Parathyroid adenoma (tissue), 2 donors: ENCODE measurements at regions not wholly inside any gene's neighbourhood (a gene's known extent, or its start where the extent isn't known, plus 50 kb on each side); places are given as distances from the start of the nearest gene placed in this dataset.

Source experiments
- H2AFZ ChIP-seq: fragments of 300-600 bp; sonication (generic); one replicate; pipeline ENCODE4 v1.7.0; 2017; ENCODE audit warnings: antibody characterized with exemption, mild to moderate bottlenecking
- H3K27ac ChIP-seq: fragments of 300-600 bp; sonication (generic); one replicate; pipeline ENCODE4 v1.7.0; 2017
- H3K27me3 ChIP-seq: fragments of 300-600 bp; sonication (generic); one replicate; pipeline ENCODE4 v1.7.0; 2017; ENCODE audit warnings: low read length; ENCODE audit not compliant: control insufficient read depth, insufficient read depth
- H3K36me3 ChIP-seq: fragments of 300-600 bp; sonication (generic); one replicate; pipeline ENCODE4 v1.7.0; 2017; ENCODE audit warnings: low read length; ENCODE audit not compliant: control insufficient read depth, insufficient read depth
- H3K4me1 ChIP-seq: fragments of 300-600 bp; sonication (generic); one replicate; pipeline ENCODE4 v1.7.0; 2017; ENCODE audit warnings: control low read depth
- H3K4me2 ChIP-seq: fragments of 300-600 bp; sonication (generic); one replicate; pipeline ENCODE4 v1.7.0; 2017; ENCODE audit warnings: low read length
- H3K4me3 ChIP-seq: fragments of 300-600 bp; sonication (generic); one replicate; pipeline ENCODE4 v1.7.0; 2017; ENCODE audit warnings: low read depth, low read length
- H3K79me2 ChIP-seq: fragments of 300-600 bp; sonication (generic); one replicate; pipeline ENCODE4 v1.7.0; 2017; ENCODE audit warnings: control low read depth
- H3K9ac ChIP-seq: fragments of 300-600 bp; sonication (generic); one replicate; pipeline ENCODE4 v1.7.0; 2017; ENCODE audit warnings: mild to moderate bottlenecking
- H3K9me3 ChIP-seq: fragments of 300-600 bp; sonication (generic); one replicate; pipeline ENCODE4 v1.7.0; 2017; ENCODE audit warnings: low read length; ENCODE audit not compliant: control insufficient read depth
- TF ChIP-seq, protein P1 (sequence below): fragments of 300-600 bp; sonication (generic); IDR thresholded peaks from one replicate; pipeline ENCODE4 v1.7.0; 2017; ENCODE audit warnings: antibody characterized with exemption, mild to moderate bottlenecking
- donor health status: primary hyperparathyroidism.

- H3K9me3 ChIP-seq, result no peaks in the 10 kb centered on the region
- H2AFZ ChIP-seq, result no peak overlapping the region
- H3K27ac ChIP-seq, result no peak overlapping the region
- H3K9ac ChIP-seq, result no peak overlapping the region
- no peak overlapping the region for H3K4me3 ChIP-seq
- H3K36me3 ChIP-seq, result no peaks in the 10 kb centered on the region
- H3K4me2 ChIP-seq, result no peak overlapping the region
- H3K4me1 ChIP-seq, result no peaks in the 10 kb centered on the region
- no peaks in the 10 kb centered on the region for H3K79me2 ChIP-seq
- TF ChIP-seq, protein P1, sequence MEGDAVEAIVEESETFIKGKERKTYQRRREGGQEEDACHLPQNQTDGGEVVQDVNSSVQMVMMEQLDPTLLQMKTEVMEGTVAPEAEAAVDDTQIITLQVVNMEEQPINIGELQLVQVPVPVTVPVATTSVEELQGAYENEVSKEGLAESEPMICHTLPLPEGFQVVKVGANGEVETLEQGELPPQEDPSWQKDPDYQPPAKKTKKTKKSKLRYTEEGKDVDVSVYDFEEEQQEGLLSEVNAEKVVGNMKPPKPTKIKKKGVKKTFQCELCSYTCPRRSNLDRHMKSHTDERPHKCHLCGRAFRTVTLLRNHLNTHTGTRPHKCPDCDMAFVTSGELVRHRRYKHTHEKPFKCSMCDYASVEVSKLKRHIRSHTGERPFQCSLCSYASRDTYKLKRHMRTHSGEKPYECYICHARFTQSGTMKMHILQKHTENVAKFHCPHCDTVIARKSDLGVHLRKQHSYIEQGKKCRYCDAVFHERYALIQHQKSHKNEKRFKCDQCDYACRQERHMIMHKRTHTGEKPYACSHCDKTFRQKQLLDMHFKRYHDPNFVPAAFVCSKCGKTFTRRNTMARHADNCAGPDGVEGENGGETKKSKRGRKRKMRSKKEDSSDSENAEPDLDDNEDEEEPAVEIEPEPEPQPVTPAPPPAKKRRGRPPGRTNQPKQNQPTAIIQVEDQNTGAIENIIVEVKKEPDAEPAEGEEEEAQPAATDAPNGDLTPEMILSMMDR, result no peak
- H3K27me3 ChIP-seq, result no peaks in the 10 kb centered on the region
Observed at GRCh38 chr5:164350236-164350635, 844.8 kb downstream of the MAT2B start.

- Histone ChIP-seq H3K9me3 (no peaks in the 10 kb centered on the region), H3K79me2 (no peaks in the 10 kb centered on the region), H3K9ac (no peak overlapping the region), H3K27me3 (no peaks in the 10 kb centered on the region), H3K4me3 (no peak overlapping the region), H3K4me2 (no peak overlapping the region), H3K27ac (no peak overlapping the region), H3K4me1 (no peaks in the 10 kb centered on the region), H2AFZ (no peak overlapping the region), H3K36me3 (no peaks in the 10 kb centered on the region)
- TF ChIP-seq, protein P1, result no peak
Observed at GRCh38 chr5:164351245-164351834, 845.9 kb downstream of the MAT2B start.

DNA sequence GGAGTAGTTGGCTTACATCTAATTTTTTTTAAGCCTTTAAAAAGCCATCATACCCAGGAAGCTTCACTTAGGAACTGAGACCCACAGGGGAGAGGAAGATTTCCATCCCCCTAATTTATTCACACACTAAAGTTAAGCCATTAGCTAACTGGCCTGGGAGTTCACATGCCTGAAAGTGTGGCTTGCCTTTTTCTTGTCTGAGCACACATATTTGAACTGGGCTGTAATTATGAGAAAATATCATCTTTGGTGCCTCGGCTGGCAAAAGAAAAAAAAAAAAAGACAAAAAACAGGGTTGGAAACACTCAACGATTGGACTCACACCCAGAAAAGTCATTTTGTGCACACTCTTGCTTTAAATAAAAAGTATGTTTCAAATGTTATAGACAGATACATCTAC is 847.3 kb downstream of the MAT2B start:
- H2AFZ ChIP-seq, result no peak overlapping the region

DNA sequence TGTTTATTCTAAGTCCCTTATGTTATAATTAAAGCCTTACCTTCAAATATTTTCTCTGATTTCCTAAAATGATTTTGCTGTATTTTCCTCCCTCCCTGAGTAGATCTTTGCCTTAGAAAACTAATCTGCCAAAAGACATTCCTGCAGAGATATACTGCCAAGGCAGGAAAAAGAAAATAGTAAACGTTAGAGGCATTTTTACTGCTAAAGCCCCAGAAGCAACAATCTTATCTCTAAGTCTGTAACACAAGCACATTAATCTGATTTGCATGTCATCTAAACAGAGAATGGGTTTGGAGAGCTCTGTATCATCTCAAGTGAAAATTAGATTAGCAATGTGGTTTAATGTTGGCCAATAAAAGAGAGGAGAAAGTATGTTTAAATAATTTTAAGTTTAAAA is 847.7 kb downstream of the MAT2B start:
- no peak overlapping the region for H3K4me2 ChIP-seq
- H2AFZ ChIP-seq, result no peak overlapping the region
- no peaks in the 10 kb centered on the region for H3K27me3 ChIP-seq
- H3K4me1 ChIP-seq, result no peaks in the 10 kb centered on the region
- no peaks in the 10 kb centered on the region for H3K9me3 ChIP-seq
- no peak overlapping the region for H3K4me3 ChIP-seq
- no peaks in the 10 kb centered on the region for H3K79me2 ChIP-seq
- no peak overlapping the region for H3K27ac ChIP-seq
- H3K36me3 ChIP-seq, result no peaks in the 10 kb centered on the region
- H3K9ac ChIP-seq, result no peak overlapping the region
- TF ChIP-seq, protein P1, result no peak

More for the DNA sequence above, 847.3 kb downstream of the MAT2B start:
- Histone ChIP-seq H3K9me3 (no peaks in the 10 kb centered on the region), H3K4me1 (no peaks in the 10 kb centered on the region), H3K4me2 (no peak overlapping the region), H3K4me3 (no peak overlapping the region), H3K79me2 (no peaks in the 10 kb centered on the region), H3K36me3 (no peaks in the 10 kb centered on the region), H3K27me3 (no peaks in the 10 kb centered on the region), H3K27ac (no peak overlapping the region), H3K9ac (no peak overlapping the region)
- TF ChIP-seq, protein P1, result no peak

DNA sequence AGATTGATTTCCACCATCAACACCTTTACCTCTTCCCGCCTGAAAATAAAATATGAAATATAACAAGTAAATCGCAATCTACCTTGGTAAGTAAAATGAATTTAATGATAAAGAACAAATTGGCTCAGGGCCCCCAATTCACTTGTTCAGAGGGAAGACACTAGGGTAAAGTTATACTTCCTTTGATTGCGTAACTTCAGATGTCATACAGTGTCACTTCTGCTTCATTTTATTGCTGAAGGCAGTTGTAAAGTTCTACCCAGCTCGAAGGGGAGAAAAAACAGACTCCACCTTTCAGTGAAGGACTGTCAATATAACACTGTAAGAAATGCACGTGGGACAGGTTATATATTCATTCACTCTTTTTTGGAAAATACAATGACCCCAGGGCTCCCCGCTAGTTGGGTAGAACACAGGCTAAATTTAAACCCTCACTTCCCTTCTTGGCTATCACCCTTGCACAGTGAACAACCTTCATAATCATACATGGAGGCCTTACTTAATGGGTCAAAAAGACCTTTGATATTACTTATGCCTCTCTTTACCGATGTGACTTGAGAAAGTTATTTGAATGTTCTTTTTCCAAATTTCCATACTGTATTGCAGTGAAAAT is 848.8 kb downstream of the MAT2B start:
- Histone ChIP-seq H3K79me2 (no peaks in the 10 kb centered on the region), H3K9ac (no peak overlapping the region), H3K36me3 (no peaks in the 10 kb centered on the region), H3K27me3 (no peaks in the 10 kb centered on the region), H3K4me3 (no peak overlapping the region), H2AFZ (no peak overlapping the region), H3K27ac (no peak overlapping the region), H3K4me2 (no peak overlapping the region), H3K4me1 (no peaks in the 10 kb centered on the region), H3K9me3 (no peaks in the 10 kb centered on the region)
- TF ChIP-seq, protein P1, result no peak
